Lower leg skin (tissue), 4 donors: ENCODE measurements at regions not wholly inside any gene's neighbourhood (a gene's known extent, or its start where the extent isn't known, plus 50 kb on each side); places are given as distances from the start of the nearest gene placed in this dataset.

ENCODE experiments used
- DNase-seq, 2 donors: peaks; one replicate each; pipeline ENCODE4 v3.0.0-alpha.2; 2019; ENCODE audit warnings: low spot score in 2 of 2
- H3K4me3 ChIP-seq: fragments of 200-600 bp; sonication (generic); 2 replicates; pipeline ENCODE4 v1.5.1; 2017; ENCODE audit warnings: mild to moderate bottlenecking, low read depth; ENCODE audit not compliant: poor library complexity, severe bottlenecking
- POLR2A ChIP-seq, 2 donors: fragments of 450-650 bp; IDR thresholded peaks; one replicate each; pipeline ENCODE4 v1.6.1; 2016 to 2017; ENCODE audit warnings: antibody characterized with exemption in 2 of 2, mild to moderate bottlenecking in 1 of 2, moderate library complexity in 1 of 2
- WGBS, 2 donors: methylation state at CpG; one replicate each; pipeline ENCODE4 v1.1.5; 2018; 5-methylcytosine and 5-hydroxymethylcytosine counted together
- intact Hi-C: fragments of 100-400 bp; cut with DNase I; formaldehyde crosslinking; loops from one replicate; pipeline ENCODE4 v1.15.0; 2023; ENCODE audit warnings: low total_unique reads
- TF ChIP-seq, protein P1 (sequence below), 3 donors: fragments of 450-650 bp; IDR thresholded peaks; one replicate each; pipeline ENCODE4 v1.5.1; 2016; ENCODE audit warnings: antibody characterized with exemption in 3 of 3, mild to moderate bottlenecking in 3 of 3, moderate library complexity in 2 of 3

DNA sequence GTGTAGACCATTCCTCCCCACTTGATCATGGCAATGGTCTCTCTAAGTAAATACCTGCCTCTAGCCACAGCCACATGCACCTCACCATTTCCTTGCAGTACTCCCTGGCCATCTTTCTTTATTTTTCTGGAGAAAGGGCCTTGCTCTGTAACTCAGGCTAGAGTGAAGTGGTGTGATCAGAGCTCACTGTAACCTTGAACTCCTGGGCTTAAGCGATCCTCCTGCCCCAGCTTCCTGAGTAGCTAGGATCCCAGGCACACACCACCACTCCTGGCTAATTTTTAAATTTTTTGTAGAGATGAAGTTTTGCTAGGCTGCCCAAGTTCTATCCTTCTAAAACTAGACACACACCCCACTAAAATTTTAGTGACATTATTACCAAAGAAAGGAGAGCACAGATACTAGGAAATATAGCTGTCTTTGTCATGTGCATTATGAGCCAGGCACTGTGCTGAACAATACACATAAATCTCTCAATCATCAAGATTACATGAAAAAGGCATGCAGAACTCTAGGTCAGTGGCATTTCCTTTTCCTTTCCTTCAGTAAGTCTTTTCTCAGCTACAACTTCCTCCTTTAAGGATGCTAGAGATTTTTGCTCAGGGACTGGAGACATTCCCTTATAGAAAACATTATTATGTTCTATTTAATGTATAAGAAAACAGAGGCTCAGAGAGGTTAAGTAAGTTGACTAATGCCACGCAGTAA lies 95.0 kb upstream of the SERBP1 start:
- DNase-seq = no peak
- H3K4me3 ChIP-seq = no peak overlapping the region
- TF ChIP-seq, protein P1, sequence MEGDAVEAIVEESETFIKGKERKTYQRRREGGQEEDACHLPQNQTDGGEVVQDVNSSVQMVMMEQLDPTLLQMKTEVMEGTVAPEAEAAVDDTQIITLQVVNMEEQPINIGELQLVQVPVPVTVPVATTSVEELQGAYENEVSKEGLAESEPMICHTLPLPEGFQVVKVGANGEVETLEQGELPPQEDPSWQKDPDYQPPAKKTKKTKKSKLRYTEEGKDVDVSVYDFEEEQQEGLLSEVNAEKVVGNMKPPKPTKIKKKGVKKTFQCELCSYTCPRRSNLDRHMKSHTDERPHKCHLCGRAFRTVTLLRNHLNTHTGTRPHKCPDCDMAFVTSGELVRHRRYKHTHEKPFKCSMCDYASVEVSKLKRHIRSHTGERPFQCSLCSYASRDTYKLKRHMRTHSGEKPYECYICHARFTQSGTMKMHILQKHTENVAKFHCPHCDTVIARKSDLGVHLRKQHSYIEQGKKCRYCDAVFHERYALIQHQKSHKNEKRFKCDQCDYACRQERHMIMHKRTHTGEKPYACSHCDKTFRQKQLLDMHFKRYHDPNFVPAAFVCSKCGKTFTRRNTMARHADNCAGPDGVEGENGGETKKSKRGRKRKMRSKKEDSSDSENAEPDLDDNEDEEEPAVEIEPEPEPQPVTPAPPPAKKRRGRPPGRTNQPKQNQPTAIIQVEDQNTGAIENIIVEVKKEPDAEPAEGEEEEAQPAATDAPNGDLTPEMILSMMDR (IDR thresholded peaks at IDR 0.05) = no peak
- TF ChIP-seq POLR2A (IDR thresholded peaks at IDR 0.05) = no peak
- intact Hi-C loops = loop anchor here (10.0 kb wide), 1 partner anchor 320 kb away; no protein-coding TSS in a partner anchor
- WGBS, 2 donors = 84 to 88% methylated on average over 2 of the region's 2 CpGs

- no peak overlapping the region for H3K4me3 ChIP-seq
- intact Hi-C loops = loop anchor here (10.0 kb wide), 1 partner anchor 317 kb away; no protein-coding TSS in a partner anchor
- WGBS, 2 donors = 80 to 82% methylated on average over 4 of the region's 4 CpGs
- DNase-seq = no peak
- no peak for TF ChIP-seq POLR2A (IDR thresholded peaks at IDR 0.05)
- TF ChIP-seq, protein P1 (IDR thresholded peaks at IDR 0.05) = no peak
Measured at GRCh38 chr1:67528141-67528540, 97.9 kb upstream of the SERBP1 start.

GRCh38 chr1:67530071-67530470 lies 99.9 kb upstream of the SERBP1 start:
- no peak for TF ChIP-seq POLR2A (IDR thresholded peaks at IDR 0.05)
- TF ChIP-seq, protein P1 (IDR thresholded peaks at IDR 0.05) = no peak
- no peak overlapping the region for H3K4me3 ChIP-seq
- no peak for DNase-seq
- intact Hi-C loops = loop anchor here (5.0 to 10.0 kb wide), 2 partner anchors 232 to 585 kb away; no protein-coding TSS in a partner anchor

GRCh38 chr1:67532452-67533216 lies 102.4 kb upstream of the SERBP1 start:
- 65 to 73% methylated on average over 7 of the region's 7 CpGs for WGBS, 2 donors
- H3K4me3 ChIP-seq = no peak overlapping the region
- no peak for TF ChIP-seq POLR2A (IDR thresholded peaks at IDR 0.05)
- TF ChIP-seq, protein P1 (IDR thresholded peaks at IDR 0.05) = no peak
- intact Hi-C loops = loop anchor here (5.0 to 10.0 kb wide), 2 partner anchors 230 to 582 kb away; no protein-coding TSS in a partner anchor
- DNase-seq = no peak

DNA sequence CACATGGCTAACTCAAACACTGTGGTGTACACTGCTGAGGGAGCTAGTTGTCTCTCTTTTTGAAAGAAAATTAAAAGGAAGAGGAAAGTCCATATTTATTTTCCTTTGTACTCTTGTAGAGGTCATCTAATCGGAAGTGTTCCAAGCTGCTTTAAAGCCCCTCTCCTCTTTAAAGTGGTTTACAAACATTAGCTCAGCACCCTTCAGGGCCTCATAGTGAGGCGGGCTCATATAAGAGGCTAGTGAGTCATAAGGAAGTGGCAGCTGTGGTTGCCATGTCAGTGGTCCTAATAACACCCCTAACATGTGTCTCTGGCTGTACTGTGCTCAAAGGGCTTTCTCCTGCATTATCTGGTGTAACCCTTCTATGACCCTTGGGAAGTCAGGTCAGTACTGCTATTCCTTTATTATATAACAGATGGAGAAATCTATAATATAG lies 104.4 kb upstream of the SERBP1 start:
- no peak for DNase-seq
- no peak for TF ChIP-seq POLR2A (IDR thresholded peaks at IDR 0.05)
- TF ChIP-seq, protein P1 (IDR thresholded peaks at IDR 0.05) = no peak
- intact Hi-C loops = loop anchor here (5.0 to 10.0 kb wide), 2 partner anchors 228 to 580 kb away; no protein-coding TSS in a partner anchor
- no peak overlapping the region for H3K4me3 ChIP-seq
- 79 to 82% methylated on average over 2 of the region's 2 CpGs for WGBS, 2 donors
